NCI-H2196 treated with DMSO at 0.1 percent for 48 hours (cell line): ENCODE measurements at regions not wholly inside any gene's neighbourhood (a gene's known extent, or its start where the extent isn't known, plus 50 kb on each side); places are given as distances from the start of the nearest gene placed in this dataset.
"Not testable (repeated sequence)": the region's sequence is repeated elsewhere in the genome, so short reads cannot be mapped to it uniquely, and the experiment has no call there.

Experiments
- DNase-seq: peaks from one replicate; lab custom pipeline; 2025; ENCODE audit not compliant: unreplicated experiment; lab: John Stamatoyannopoulos, UW

DNA sequence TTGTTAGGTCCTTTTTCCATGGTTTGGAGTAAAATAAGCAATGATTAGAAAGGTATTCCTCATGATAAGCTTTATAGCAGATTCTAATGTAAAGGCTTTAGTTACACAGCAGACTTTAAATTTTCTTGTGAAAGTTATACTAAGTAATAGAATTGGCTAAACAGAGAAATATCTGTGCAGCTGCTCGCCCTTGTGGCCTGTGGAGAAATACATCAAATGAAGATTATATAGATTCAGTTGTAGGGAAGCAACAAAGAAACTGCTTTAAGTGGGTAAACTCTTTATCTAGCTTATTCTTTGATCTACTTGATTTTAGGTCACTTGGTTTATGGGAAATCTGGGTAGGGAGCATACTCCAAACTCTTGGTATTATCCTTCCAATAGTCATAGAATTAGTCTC, 1269.7 kb upstream of the SPRY2 start:
- DNase-seq = no peak

DNA sequence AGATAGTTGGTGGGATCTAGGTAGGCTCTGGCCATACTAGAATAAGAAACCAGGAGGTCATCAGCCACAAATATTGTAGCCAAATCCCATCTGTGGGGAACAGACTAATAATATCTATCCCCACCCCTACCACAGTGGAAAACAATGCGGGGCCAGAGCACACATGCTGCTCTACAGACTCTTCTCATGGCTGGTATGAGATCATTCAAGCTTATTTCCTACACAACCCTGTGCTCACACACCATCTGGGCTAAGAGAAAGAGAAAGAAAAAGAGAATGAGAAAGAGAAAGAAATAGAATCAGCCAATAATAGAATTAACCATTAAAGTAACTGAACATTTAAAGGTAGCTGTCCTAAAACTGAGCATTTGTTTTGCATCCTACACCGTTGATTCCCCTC, 1268.4 kb upstream of the SPRY2 start:
- no peak for DNase-seq

DNA sequence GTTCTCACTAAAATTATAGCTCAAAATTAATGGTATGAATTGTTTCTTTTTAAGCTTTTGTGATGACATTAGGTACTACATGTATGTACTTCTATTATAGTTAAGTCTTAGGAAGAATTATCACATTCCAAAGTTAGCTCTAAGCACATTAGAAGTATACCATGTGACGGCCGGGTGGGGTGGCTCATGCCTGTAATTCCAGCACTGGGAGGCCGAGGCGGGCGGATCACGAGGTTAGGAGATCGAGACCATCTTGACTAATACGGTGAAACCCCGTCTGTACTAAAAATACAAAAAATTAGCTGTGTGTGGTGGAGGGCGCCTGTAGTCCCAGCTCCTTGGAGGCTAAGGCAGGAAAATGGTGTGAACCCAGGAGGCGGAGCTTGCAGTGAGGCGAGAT, 1265.1 kb upstream of the SPRY2 start:
- DNase-seq = no peak

DNA sequence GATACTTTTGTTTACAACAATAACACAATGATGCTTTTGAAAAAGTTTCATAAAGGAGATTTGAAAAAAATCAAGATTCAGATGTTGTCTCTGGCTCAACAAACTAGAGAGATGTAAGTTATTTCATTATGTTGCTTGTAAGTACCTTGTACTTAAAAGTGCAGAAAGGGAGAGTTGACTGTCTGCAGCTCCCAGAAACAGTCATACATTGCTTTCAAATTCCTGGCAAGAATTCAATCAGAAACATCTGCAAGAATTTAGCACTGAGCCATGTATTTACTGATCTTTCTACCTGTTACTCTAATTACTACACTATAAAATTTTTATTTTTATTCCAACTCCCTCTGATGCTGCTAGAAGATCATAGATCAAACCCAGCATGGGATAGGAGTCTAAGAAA, 1261.3 kb upstream of the SPRY2 start:
- no peak for DNase-seq

DNA sequence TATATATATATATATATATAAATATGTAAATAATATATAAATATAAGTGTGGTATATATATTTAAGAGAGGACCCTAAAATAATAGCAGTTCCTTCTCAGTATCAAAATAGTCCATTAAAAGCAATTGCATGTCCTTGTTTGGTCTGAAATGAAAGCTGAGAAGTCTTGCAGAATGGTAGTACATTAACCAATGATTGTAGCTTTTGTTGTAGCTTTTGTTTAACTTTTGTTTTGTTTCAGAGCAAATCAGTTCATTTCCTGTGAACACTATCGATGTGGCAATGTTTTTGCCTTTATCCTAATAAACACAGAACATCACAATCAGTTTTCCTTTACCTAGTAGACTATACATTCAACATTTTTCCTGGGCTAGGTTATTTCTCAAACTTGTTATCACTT, 1256.2 kb upstream of the SPRY2 start:
- no peak for DNase-seq

- DNase-seq = no peak
These were observed 1255.4 kb upstream of the SPRY2 start for GRCh38 chr13:81596224-81596753.

DNA sequence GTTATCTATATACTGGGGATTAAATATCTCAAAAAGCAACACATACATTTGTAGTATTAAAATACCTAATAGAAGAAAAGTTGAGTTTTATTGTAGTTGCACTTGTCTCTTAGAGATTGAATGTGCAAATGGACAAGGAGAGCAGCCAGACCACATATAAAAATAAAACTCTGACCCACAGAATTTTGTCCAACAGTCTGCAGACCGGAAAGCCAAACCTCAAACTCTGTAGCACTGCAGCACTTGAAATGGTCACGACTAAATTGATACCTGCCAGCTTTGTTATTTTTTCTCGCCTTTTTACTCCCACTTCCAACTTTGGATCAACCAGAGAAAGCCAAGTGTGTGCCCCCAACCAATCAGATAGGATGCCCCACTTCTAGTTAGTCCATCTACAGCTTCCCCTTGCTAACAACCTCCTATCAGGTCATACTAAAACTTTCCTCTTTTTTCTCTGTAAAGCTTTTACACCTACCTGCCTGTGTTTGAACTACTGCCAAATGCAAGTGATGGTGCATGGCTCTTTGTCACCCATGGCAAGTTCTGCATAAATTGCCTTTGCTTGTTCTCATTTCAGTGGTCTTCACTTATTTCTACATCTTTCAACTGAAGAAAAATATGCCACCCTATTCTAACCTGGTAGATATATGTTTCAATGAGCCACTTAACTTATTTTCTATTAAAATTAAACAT, 1250.7 kb upstream of the SPRY2 start:
- no peak for DNase-seq

- no peak for DNase-seq
These were observed 1241.5 kb upstream of the SPRY2 start for GRCh38 chr13:81582381-81582780.

- DNase-seq = no peak
These were observed 1236.8 kb upstream of the SPRY2 start for GRCh38 chr13:81577601-81578195.

DNA sequence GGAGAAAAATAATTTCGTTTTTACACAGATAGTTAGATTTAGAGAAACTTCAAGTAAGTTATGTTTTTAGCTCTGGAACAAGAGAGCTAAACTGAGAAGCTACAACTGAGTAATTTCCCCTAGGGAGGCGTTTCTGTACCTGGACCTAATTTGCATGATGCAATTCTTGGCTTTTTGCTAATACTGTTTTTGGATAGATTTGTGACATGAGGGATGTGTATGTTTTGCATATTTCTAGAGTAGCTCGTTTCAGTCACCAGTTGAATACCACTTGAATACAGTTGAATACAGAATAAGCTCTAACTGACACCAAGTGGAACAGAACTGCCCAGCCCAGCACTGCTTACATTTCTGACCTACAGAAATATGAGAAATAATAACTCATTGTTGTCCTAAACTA, 1227.9 kb upstream of the SPRY2 start:
- DNase-seq = no peak

DNA sequence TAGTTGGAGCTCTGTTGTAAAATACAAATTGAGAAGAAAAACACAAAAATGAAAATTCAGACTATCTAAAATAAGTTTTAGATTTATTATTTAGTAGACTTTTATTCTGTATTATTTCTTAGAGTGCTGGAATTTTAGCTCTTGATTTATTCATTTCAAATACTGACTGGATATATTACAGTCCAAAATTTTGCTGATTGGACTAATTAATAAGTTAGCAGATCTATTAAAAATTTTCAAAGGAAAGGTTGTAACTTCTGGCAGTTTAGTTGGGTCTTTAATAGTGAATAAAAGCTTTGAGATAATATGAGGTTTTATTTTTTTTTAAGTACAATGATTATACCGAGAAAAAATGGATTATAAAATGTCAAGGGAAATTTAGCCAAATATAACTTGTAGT, 1224.9 kb upstream of the SPRY2 start:
- no peak for DNase-seq

DNA sequence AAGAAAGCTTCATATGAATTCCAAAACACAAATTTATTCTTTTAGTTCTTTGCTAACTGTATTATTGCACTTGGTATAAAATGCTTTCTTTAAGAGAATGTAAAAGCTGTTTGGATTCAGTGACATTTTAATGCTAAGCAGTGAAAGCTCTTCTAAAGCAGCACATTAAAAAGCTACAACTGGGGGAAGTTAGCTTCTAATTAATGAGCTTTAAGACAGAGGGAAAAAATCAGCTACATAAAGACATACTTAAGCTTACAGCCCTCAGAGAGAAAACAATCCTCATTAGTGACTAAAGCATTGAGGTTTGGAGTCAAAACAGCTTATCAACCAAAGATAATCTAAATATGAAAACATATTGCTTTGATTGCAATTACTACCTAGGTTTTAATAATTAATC, 1222.2 kb upstream of the SPRY2 start:
- DNase-seq = no peak

GRCh38 chr13:81562598-81562997, 1221.7 kb upstream of the SPRY2 start:
- no peak for DNase-seq

DNA sequence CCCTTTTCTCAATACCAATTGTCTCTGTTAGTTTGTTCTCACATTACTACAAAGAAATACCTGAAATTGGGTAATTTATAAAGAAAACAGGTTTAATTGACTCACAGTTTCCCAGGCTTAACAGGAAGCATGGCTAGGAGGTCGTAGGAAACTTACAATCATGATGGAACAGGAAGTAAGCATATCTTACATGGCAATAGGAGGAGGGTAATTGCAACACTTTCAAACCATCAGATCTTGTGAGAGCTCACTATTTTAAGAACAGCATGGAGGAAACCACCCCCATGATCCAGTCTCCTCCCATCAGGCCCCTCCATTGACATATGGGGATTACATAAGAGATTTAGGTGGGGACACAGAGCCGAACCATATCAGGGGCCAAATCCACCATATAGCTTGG, 1210.1 kb upstream of the SPRY2 start:
- no peak for DNase-seq

GRCh38 chr13:81546294-81546693, 1205.4 kb upstream of the SPRY2 start:
- DNase-seq = not testable (repeated sequence)

DNA sequence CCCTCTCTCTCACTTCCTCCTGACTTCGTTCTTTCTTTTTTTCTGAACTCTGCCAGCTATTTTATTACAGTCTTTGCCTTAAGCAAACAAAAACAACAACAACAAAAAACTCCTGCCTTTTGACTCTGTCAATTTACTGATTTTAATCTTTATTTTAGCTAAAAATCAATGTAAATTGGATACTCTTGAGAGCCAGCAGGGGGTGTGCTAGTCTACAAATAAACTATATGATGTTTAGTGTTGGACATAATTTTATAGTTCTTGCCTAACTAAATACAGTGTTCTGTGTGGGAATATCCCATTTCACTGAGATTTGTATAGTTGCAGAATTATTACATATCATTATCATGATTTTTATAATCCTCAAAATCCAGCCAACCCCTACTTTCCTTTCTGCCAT, 1199.9 kb upstream of the SPRY2 start:
- no peak for DNase-seq

- no peak for DNase-seq
These were observed 1198.8 kb upstream of the SPRY2 start for GRCh38 chr13:81539643-81540150.

- DNase-seq = no peak
These were observed 1158.0 kb upstream of the SPRY2 start for GRCh38 chr13:81498969-81499368.

- no peak for DNase-seq
These were observed 1152.2 kb upstream of the SPRY2 start for GRCh38 chr13:81493144-81493543.

DNA sequence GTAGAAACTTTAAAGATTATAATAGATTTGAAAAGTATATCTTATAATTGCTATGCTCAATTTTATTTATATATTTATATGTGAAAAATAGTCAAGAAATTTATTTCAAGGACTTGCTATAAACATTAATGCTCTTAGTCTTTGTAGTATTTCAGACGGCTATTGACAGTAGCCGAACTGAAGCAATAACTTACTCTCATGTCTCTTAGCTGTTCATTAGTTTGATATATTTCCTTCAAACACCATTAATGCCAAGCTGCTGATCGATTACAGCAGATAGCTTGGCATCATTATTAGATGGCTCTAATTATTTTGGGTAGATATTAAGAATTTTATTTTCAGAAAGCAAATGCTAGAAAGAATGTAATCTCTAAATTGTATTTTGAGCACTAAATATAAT, 1151.5 kb upstream of the SPRY2 start:
- no peak for DNase-seq

DNA sequence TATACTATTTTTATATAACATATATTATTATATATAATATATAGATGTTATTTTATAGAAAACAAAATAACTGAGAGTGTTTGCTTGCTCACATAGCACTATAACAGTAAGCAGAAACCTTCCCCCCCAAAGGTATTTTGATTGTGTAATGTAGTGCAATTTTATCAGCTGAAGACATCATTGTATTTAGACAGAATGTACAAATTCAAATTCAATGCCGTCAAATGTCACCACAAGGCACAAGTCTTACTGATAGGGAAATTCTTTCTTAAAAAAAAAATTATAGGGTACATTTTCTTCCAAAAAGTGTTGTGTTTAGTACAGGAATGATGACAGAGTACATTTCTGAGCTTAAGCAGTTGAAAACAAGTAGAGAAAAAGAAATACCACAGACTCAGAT, 1147.1 kb upstream of the SPRY2 start:
- no peak for DNase-seq

- no peak for DNase-seq
These were observed 1146.2 kb upstream of the SPRY2 start for GRCh38 chr13:81487151-81487550.

DNA sequence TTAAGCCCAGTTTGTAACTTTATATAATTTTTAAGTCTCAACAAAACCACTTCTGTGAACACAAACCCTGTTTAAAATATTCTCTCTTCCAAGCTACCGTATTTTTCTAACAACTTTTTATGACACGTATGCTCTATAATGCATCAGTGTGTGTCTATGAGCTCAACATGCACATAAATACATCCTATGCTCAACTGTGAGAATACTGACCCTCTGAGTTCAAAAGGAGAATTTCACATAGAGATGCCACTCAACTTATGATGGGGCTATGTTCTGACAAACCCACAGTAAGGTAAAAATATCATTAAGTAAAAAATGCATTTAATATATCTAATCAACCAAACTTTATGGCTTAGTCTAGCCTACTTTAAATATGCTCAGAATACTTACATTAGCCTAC, 1139.7 kb upstream of the SPRY2 start:
- no peak for DNase-seq
